ENCODE measurements at regions not wholly inside any gene's neighbourhood (a gene's known extent, or its start where the extent isn't known, plus 50 kb on each side); places are given as distances from the start of the nearest gene placed in this dataset.

DNA sequence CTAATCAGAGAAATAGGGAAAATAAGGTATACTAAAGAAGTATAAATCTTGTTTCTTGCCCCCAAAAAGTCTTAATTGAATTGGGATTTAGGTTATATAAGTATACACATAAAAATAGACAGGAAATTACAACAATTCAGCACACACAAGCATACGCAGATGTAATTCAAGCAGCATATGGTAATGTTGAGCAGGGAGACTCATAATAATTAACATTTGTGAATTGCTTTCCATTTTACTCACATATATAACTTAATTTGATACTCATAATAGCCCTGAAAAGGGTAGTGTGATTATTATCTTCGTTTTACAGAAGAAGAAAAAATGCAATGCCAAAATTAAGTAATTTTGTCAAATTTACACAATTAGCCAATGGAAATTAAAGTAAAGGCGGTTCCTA, 313.5 kb upstream of the ECI2 start:
- no peak for FAIRE-seq
- POLR2A ChIA-PET, result interaction anchor here (0.6 kb wide), 1 partner anchor 37 kb away, joined by 3 read pairs; no protein-coding TSS in a partner anchor
- Histone ChIP-seq H3K79me2 (ENCODE audit: control insufficient read depth, insufficient read depth, low read length) (no peaks in the 10 kb centered on the region), H3K4me1 (replicated peaks in 1 of 2; ENCODE audit: control insufficient read depth in 2 of 2, insufficient read depth in 2 of 2, low read length in 2 of 2) (no peaks in the 10 kb centered on the region), H3K4me2 (ENCODE audit: insufficient read depth, low read length) (no peak overlapping the region), H3K27me3 (ENCODE audit: control insufficient read depth in 2 of 2, insufficient read depth in 2 of 2, low read length in 2 of 2) (no peaks in the 10 kb centered on the region), H3K36me3 (ENCODE audit: control insufficient read depth, insufficient read depth, low read length) (no peaks in the 10 kb centered on the region), H2AFZ (ENCODE audit: low read depth, low read length) (no peak overlapping the region), H3K4me3 (no peak overlapping the region), H3K9me1 (ENCODE audit: control insufficient read depth, insufficient read depth, low read length) (no peaks in the 10 kb centered on the region), H3K9ac (ENCODE audit: insufficient read depth in 1 of 2, low read depth in 2 of 2, low read length in 2 of 2) (no peak overlapping the region), H3K9me3 (replicated peaks; ENCODE audit: control insufficient read depth, insufficient read depth, low read depth, low read length) (no peaks in the 10 kb centered on the region), H4K20me1 (replicated peaks; ENCODE audit: control insufficient read depth, insufficient read depth, low read length) (no peaks in the 10 kb centered on the region), H3K27ac (ENCODE audit: extremely low read depth, low read depth, low read length) (no peak overlapping the region)
- intact Hi-C loops (cut with micrococcal nuclease) (no loop called here), in situ Hi-C loops (cut with MboI) (no loop called here)
- no peak for ATAC-seq
- no peak for TF ChIP-seq KDM2B (CRISPR knock-in tag; IDR thresholded peaks at IDR 0.05)
- TF ChIP-seq, protein P1, sequence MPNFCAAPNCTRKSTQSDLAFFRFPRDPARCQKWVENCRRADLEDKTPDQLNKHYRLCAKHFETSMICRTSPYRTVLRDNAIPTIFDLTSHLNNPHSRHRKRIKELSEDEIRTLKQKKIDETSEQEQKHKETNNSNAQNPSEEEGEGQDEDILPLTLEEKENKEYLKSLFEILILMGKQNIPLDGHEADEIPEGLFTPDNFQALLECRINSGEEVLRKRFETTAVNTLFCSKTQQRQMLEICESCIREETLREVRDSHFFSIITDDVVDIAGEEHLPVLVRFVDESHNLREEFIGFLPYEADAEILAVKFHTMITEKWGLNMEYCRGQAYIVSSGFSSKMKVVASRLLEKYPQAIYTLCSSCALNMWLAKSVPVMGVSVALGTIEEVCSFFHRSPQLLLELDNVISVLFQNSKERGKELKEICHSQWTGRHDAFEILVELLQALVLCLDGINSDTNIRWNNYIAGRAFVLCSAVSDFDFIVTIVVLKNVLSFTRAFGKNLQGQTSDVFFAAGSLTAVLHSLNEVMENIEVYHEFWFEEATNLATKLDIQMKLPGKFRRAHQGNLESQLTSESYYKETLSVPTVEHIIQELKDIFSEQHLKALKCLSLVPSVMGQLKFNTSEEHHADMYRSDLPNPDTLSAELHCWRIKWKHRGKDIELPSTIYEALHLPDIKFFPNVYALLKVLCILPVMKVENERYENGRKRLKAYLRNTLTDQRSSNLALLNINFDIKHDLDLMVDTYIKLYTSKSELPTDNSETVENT (CRISPR knock-in tag; IDR thresholded peaks at IDR 0.05), result no peak
- BruUV-seq (replicated peaks), result no TSS peak
- CTCF ChIA-PET (ENCODE audit: low intra/inter-chr PET ratio), result no interaction called here
- DNase-seq (ENCODE audit: extremely low read depth in 1 of 4, low spot score in 3 of 4), result no peak
- WGBS (ENCODE audit: insufficient coverage, low coverage, missing lambda C conversion rate), result 13% methylated on average over 3 of the region's 3 CpGs

GRCh38 chr6:4447639-4448330, 312.4 kb upstream of the ECI2 start:
- Histone ChIP-seq H3K27me3 (ENCODE audit: control insufficient read depth in 2 of 2, insufficient read depth in 2 of 2, low read length in 2 of 2) (no peaks in the 10 kb centered on the region), H3K79me2 (ENCODE audit: control insufficient read depth, insufficient read depth, low read length) (no peaks in the 10 kb centered on the region), H3K4me3 (no peak overlapping the region), H3K9me3 (replicated peaks; ENCODE audit: control insufficient read depth, insufficient read depth, low read depth, low read length) (no peaks in the 10 kb centered on the region), H2AFZ (ENCODE audit: low read depth, low read length) (no peak overlapping the region), H3K9ac (ENCODE audit: insufficient read depth in 1 of 2, low read depth in 2 of 2, low read length in 2 of 2) (no peak overlapping the region), H3K27ac (ENCODE audit: extremely low read depth, low read depth, low read length) (no peak overlapping the region), H4K20me1 (replicated peaks; ENCODE audit: control insufficient read depth, insufficient read depth, low read length) (no peaks in the 10 kb centered on the region), H3K9me1 (ENCODE audit: control insufficient read depth, insufficient read depth, low read length) (no peaks in the 10 kb centered on the region), H3K4me1 (replicated peaks in 1 of 2; ENCODE audit: control insufficient read depth in 2 of 2, insufficient read depth in 2 of 2, low read length in 2 of 2) (no peaks in the 10 kb centered on the region), H3K4me2 (ENCODE audit: insufficient read depth, low read length) (no peak overlapping the region), H3K36me3 (ENCODE audit: control insufficient read depth, insufficient read depth, low read length) (no peaks in the 10 kb centered on the region)
- TF ChIP-seq MAFG (tag; conservative IDR thresholded peaks at IDR 0.05) (0 out of 2 replicates have a peak, but pooled peaks have one; percentile 15), TCF15 (CRISPR knock-in tag; IDR thresholded peaks at IDR 0.05) (no peak), THRB (CRISPR knock-in tag; conservative IDR thresholded peaks at IDR 0.05) (no peak), ZNF316 (IDR thresholded peaks at IDR 0.05) (peak; percentile 18)
- DNase-seq (ENCODE audit: extremely low read depth in 1 of 4, low spot score in 3 of 4) (no peak), ATAC-seq (no peak), FAIRE-seq (no peak)
- intact Hi-C loops (cut with micrococcal nuclease) (no loop called here), in situ Hi-C loops (cut with MboI) (no loop called here)
- BruUV-seq (replicated peaks), result no TSS peak
- CTCF ChIA-PET (ENCODE audit: low intra/inter-chr PET ratio), result no interaction called here
- POLR2A ChIA-PET, result no interaction called here
- WGBS (ENCODE audit: insufficient coverage, low coverage, missing lambda C conversion rate), result 2% methylated on average over 5 of the region's 5 CpGs

Data from K562 (cell line).